Stimulated activated CD8-positive, alpha-beta memory T cell treated with anti-CD3 and anti-CD28 coated beads, Interleukin-15, amount 100 ng/mL, for 4 hours (primary cell): ENCODE measurements at regions not wholly inside any gene's neighbourhood (a gene's known extent, or its start where the extent isn't known, plus 50 kb on each side); places are given as distances from the start of the nearest gene placed in this dataset.

Experiments
- DNase-seq, 2 donors: peaks; one replicate each; pipeline ENCODE4 v3.0.0-alpha.2; 2020; ENCODE audit warnings: low read depth in 2 of 2

DNA sequence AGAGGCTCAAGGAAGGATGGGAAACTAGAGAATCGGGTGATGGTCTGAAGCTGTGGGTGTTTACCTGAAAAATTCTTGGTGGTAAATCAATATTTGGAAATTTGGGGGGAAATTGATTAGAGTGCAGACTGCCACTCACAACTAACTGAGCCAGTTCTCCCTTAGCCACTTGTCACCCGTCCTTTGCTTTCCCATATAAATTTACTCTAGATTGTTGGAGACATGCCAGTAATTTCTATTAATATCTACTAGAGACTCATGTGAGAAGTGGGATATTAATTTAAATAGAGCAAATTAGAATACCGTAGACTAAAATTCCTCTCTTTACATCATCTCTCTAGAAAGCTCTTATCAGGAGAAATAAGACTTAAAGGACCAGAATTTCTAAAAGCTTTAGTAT lies 471.3 kb upstream of the DAB2 start:
- DNase-seq: no peak

DNA sequence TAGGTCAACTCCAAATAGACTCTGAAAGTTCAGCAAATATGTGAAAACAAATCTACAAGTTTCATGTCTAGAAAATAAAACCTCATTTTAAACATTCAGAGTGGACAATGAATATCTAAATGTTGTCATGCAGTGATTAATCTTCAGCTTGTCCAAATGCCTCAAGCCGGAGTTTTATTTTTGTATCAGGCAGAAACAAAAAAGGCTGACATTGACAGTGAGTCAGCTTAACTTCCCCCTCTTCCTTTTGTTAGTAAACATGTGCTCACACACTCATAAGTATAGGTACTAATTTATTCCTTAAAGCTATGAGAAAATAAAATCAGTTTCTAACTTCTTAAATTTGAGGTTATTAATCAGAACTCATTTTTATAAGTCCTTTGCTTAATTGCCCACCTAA lies 467.9 kb upstream of the DAB2 start:
- no peak for DNase-seq

DNA sequence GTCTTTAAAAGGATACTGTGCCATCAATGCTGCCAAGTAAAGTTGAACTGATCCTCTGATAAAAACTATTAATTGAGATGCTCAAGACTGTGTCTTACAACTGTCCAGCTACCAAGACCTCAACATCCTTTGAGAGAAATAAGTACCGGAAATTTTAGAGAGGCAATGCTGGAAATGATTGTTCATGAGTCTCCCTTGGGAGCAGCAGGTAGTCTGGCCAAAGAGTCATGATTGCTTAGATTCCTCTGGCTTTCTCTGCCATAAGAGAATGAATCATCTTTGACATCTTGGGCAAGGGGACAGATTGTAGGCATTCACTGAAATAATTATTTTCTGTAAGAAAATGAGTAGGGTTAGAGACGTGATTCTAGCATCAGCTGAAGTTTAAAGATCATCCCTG lies 466.6 kb upstream of the DAB2 start:
- DNase-seq: no peak

DNA sequence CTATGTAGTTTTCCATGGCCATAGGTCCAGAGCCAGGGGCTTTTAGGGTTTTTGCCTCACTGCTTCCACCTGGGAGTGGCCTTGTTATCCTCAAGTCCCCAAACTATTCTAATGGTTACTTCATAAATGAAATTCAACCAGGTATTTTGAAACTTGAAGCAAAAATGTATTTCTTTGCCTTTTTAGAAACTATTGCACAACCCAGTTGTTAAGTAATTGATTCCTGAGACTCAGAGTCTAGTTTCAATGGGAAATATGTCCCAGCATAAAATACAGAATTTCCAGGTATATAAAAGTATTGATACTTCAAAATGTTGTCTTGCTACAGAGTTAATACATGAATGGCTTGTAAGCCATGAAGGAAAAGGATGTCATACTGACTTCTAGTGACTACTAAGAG lies 456.2 kb upstream of the DAB2 start:
- no peak for DNase-seq

DNA sequence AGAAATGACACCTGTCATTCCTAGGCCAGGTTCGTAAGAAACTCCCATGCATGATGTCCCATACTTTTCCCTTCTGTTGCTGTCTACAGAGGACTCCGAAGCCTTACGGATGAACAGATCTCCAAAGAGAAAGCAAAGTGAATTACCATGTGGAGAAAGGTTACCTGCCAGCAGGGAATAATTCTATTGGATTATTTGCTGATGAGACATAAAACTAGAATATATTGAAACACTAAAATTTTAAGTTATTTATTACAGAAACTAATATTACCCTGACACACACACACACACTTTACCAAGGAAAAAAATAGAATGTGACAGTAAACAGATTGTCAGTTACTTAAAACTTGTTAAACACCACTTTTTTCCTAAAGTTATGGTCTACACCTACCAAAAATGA lies 452.7 kb upstream of the DAB2 start:
- DNase-seq: no peak

GRCh38 chr5:39876146-39876545 lies 451.4 kb upstream of the DAB2 start:
- no peak for DNase-seq

- DNase-seq: no peak
These were observed 445.4 kb upstream of the DAB2 start for GRCh38 chr5:39870137-39870536.

GRCh38 chr5:39869396-39869795 lies 444.6 kb upstream of the DAB2 start:
- no peak for DNase-seq

- no peak for DNase-seq
These were observed 443.1 kb upstream of the DAB2 start for GRCh38 chr5:39867923-39868322.

GRCh38 chr5:39863926-39864552 lies 439.3 kb upstream of the DAB2 start:
- DNase-seq: no peak

- no peak for DNase-seq
These were observed 432.3 kb upstream of the DAB2 start for GRCh38 chr5:39857041-39857440.

GRCh38 chr5:39854771-39855410 lies 430.1 kb upstream of the DAB2 start:
- no peak for DNase-seq

GRCh38 chr5:39850291-39850690 lies 425.5 kb upstream of the DAB2 start:
- no peak for DNase-seq

DNA sequence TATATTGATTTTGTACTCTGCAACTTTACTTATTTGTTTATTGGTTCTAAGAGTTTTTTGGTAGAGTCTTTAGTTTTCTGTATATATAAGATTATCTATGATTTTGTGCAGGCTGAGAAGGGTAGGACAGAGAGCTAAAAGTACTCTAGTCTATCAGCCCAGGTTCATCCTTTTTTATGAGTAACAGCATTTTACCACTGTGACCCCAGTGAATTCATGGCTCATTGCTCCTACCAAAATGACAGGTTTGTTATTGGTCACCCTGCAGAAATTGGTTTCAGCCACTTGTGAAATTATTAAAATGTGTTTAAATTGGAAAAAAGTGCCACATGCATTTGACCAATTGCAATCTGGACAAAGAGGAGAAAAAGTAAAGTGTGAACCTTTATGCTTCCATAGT lies 421.4 kb upstream of the DAB2 start:
- no peak for DNase-seq

- no peak for DNase-seq
These were observed 419.0 kb upstream of the DAB2 start for GRCh38 chr5:39843767-39844166.

- no peak for DNase-seq
These were observed 410.6 kb upstream of the DAB2 start for GRCh38 chr5:39835371-39835770.

- DNase-seq: no peak
These were observed 404.7 kb upstream of the DAB2 start for GRCh38 chr5:39829441-39829840.

DNA sequence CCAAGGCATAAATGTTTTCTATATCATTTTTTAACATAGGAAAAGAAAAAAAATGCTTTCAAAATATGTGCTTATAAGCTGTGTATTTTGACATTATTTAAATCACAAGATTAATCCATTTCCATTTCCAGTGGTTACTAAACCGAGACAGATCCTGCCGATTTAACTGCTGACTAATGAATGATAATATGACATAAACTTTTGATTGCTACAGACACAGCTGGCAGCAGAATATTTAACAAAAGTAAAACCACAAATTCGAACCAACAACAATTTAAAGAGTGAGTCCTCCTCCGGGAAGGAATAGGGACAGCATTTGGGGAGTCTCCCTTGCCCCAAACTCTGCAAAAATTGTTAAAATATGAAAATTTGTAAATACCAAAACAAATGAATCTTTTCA lies 401.3 kb upstream of the DAB2 start:
- DNase-seq: no peak

DNA sequence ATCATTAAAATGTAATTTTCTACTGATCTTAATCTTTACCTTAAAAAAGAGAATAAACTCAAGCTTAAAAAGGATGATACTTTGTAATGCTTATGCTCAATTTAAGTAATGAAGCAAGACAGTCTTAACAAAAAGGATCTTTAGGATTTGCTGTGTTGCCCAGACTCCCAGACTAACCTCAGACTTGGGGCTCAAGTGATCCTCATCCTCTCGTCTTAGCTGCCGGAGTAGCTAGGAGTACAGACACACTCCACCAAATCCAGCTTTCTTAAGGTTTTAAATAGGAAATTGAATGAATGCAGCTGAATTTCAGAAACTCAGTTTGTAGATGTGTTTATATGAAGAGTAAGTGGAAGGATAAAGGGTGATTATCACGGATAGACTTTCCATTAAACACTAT lies 400.5 kb upstream of the DAB2 start:
- no peak for DNase-seq

DNA sequence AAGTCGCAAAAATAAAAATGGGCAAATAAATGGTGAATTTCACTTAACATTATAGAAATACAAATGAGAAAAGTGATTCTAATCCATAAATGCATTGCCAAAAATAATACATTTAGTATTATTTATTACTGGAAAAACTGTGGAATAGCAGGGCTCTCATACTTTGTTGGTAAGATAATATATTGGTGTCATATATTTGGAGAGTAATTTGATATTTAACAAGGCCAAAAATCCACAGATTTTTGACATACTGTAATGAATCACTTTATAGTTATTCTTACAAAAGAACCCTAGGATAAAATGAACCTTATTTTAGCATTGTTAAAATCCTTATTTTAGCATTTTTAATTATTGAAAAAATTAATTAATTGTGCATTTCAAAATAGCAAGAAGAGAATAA lies 397.2 kb upstream of the DAB2 start:
- DNase-seq: no peak

DNA sequence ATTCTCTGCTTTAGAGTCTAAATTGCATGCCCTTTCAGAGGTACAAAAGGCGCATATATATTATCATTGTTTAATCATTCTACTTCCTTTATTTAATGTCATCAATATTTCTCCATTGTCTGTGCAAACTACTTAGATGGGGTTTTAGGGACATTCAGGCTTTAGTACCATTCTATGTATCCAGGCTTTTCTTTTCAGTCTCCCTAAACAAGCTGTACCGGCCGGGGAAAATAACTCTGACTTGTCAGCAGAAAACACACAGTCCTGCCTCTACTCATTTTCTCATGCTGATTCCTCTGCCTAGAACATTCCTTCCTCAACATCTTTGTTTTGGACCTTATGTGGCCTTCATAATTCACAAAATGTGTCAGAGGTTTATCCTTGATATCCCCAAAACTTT lies 392.1 kb upstream of the DAB2 start:
- DNase-seq: no peak

GRCh38 chr5:39816156-39816845 lies 391.5 kb upstream of the DAB2 start:
- no peak for DNase-seq

- DNase-seq: no peak
These were observed 390.9 kb upstream of the DAB2 start for GRCh38 chr5:39815711-39816110.
